Renal cortical epithelial cell (primary cell): ENCODE measurements at regions not wholly inside any gene's neighbourhood (a gene's known extent, or its start where the extent isn't known, plus 50 kb on each side); places are given as distances from the start of the nearest gene placed in this dataset.
"Not testable (repeated sequence)": the region's sequence is repeated elsewhere in the genome, so short reads cannot be mapped to it uniquely, and the experiment has no call there.

Source experiments
- DNase-seq: peaks from one replicate; pipeline ENCODE4 v3.0.0-alpha.2; 2011; ENCODE audit warnings: low read depth

DNA sequence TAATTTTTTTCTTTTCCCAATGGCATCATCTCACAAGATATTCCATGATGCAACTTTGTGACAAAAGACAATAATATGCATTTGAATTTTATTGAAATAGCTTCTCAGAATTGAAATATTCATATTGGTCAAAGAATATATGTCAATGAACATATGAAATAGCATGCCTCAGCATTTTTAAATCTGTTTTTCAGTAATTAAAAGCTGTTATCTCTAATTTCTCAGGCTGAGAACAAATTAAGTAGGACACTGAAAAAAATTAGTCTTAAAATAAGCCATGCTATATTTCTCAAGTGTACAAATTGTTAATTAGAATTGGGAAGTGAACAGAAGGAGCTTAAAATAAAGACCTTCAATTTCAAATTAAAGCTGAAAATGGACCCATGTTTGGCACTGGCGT is 570.1 kb downstream of the MFSD1 start:
- DNase-seq = no peak

DNA sequence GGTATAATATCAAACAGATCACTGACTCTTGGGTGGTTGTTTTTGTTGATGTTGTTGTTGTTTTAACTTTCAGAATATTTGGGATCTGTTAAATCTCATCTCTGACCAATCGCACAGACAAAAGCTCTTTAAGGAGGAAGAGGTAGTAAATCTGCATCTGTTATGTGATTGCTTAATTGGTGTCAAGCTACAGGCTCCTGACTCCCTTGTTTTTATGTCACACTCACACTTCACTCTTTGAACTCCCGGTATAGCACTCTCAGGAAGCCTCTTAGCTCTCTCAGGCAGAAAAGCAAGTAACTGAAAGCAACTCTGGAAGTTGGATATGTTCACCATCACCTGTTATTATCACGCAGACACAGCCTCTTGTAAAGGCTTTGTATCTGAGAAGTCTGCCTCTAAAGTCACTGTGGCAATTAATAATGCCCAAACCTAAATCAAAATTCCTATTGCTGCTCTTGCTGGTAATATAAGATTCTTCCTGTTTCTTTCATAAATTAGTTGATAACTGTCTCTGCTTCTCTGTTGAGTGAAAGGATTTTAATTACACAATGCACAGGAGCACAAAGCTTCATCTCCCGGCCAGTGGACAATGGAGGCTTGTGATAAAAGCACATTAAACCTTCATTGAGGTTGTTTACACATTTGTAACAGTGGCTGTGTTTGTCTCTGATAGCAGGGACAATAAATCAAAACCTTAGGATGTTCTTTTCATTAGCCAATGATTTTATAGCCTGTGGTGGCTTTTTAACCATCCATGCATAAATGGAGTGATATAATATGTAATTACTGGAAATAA is 576.7 kb downstream of the MFSD1 start:
- DNase-seq = no peak

DNA sequence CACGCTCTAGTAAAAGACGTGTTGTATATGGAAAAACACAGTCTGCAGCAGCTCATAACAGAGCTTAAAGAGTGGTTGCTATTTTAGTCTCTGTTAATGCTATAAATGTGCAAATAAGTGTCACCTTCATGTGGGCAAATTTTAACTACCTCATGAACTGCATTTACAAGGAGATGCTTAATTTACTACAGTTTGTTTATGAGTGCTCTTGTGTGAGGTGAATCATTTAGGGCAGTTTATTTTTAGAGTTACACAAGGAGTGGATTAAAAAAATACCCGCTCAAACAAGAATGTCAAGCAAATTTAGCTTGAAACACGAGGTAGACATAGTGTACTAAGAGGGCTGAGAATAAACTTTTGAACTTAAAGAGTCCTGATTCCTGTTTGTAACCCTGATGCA is 579.0 kb downstream of the MFSD1 start:
- DNase-seq = peak; percentile 42

DNA sequence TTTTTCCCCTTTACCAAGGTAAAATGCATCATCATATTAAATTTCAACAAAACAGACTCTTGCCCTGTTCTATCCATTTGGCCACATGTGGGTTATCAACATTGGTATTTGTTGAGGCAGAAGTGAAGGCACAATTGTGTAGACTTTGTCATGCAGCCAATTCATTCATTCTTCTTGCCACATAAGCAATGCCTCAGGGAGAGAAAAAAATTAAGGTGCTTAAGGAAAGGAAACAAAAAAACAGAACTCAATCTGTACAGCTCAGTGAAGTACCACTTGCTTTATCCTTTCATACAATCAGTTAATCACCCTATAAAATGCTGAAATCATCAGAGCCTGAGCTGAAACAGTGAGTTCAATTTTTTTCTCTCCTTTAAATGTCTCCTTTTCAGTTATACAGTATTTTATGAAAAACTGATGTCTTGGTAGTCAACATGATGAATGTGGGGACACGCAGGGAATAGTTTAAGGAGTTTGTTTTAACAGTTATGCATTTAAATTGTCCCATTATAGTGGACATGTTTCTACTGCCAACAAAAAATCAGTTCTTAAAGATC is 588.9 kb downstream of the MFSD1 start:
- no peak for DNase-seq

DNA sequence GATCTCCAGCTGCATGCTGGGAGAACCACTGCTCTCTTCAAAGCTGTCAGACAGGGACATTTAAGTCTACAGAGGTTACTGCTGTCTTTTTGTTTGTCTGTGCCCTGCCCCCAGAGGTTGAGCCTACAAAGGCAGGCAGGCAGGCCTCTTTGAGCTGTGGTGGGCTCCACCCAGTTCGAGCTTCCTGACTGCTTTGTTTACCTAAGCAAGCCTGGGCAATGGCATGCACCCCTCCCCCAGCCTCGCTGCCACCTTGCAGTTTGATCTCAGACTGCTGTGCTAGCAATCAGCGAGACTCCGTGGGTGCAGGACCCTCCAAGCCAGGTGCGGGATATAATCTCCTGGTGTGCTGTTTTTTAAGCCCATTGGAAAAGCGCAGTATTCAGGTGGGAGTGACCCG is 591.0 kb upstream of the IL12A start:
- not testable (repeated sequence) for DNase-seq

DNA sequence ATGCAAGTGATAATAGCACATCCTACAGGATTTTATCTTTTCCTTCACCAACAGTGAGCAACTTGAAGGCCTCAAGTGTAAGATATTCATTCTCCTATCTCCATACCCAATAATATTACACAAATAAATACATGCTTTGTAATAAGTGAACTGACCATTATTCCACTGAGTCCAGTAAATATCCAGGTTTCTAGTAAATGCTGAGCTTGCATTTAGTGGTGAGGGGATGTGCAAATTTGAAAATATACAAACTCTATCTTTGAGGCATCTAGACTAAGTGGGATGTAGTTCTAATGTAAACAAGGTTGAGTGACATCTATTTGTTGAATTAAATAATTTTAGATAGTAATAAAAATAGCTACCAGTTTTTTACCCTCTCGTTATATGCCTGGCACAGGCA is 587.6 kb upstream of the IL12A start:
- no peak for DNase-seq

DNA sequence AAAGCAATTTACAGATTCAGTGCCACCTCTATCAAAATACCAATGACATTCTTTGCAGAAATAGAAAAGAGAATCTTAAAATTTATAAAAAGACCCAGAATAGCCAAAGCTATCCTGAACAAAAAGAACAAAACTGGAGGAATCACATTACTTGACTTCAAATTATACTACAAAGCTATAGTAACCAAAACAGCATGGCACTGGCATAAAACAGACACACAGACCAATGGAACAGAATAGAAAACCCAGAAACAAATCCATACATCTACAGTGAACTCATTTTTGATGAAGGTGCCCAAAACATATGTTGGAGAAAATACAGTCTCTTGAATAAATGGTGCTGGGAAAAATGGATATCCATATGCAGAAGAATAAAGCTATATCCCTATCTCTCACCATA is 578.9 kb upstream of the IL12A start:
- not testable (repeated sequence) for DNase-seq

DNA sequence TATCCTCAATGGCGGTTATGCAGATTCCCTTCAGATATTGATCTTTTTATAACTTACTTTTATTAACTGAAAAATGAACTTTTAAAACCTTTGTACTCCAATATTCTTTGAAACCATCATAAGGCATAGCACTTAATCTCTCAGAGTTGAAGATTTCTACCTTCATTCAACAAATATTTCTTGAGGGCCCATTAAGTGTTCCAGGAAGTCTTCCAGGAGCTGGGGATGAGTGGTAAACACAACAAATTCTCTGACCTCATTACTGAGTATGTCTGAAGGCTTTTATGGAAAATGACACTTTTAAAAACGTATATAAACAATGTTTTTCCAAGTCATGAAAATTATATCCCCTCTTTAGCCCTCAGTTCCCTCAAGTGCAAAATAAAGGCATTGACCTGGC is 575.3 kb upstream of the IL12A start:
- no peak for DNase-seq

DNA sequence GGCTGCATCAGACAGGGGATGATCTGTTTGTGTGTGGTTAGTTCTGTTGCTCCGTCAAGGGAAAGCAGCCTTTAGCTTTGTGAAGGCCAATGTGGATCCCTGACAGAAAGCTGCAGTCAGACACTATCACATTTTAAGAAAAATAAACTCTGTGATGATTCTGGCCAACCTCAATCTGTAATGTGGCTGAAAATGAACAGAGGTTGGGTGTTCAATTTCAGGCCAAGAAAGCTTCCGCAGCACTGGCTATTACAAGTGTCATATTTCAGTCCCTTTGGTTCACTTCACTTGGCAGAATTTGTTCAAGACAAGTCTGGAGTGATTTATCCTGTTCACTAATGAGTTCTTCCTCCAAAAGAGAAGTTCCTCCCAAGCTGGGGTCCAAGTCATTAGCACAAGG is 571.8 kb upstream of the IL12A start:
- DNase-seq = peak; percentile 2

DNA sequence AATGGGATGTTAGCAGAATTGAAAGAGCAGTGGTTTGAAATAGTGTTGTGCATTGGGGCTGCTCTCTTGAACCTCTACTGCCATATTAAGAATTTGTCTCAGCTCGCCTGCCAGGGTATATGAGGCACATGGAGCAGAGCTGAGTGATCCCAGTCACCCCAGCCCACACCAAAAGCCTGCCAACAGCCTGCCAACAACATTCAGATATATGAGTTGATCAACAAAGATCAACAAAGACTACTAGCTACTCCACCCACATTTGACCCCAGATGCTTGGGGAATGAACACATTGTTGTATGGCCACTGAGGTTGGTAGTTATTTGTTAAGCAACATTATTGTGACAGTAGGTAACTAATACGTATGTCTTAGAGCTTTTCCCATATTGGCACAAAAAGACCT is 570.9 kb upstream of the IL12A start:
- DNase-seq = peak; percentile 27

DNA sequence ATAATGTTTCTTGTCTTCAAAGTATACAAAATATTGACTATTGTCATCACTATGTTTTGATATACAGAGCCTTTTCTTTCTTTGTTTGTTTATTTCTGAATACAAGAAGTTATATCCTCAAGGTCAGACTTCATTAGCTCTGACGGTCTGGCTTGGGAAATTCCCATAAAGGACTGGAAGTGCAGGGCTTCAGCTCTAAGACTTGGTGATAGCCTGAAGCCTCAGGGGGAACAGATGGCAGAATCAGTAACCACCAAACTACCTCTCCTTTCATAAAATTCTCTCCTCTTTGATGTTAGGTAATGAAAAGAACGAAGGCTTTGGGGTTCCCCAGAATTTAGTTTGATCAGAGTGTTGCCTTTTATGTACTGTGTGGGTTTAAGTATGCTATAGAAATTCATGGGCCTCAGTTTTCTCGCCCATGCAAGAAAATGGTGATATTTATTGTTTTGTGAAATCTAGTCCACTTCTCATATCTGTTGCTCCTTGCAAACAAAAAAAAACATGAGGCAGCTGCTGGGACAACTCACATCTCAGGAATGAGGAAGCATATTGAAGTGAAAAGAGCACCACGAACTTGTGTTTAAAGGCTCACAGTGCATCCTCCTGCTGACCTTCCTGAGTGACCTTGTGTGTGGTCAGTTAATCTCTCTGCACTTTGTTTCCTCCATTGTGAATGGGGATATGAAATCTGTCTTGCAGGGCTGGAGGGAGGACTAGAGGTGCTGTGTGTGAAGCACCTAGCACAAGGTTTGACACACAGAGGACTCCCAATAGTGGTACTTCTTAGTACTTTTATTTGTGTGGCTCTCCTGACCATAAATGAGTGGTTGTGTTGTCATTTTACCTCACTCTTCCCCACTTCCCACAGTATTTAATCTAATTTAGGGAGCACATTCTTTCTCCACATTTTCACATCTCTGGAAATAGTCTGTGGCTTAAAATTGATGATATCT is 569.8 kb upstream of the IL12A start:
- peak; percentile 76 for DNase-seq

DNA sequence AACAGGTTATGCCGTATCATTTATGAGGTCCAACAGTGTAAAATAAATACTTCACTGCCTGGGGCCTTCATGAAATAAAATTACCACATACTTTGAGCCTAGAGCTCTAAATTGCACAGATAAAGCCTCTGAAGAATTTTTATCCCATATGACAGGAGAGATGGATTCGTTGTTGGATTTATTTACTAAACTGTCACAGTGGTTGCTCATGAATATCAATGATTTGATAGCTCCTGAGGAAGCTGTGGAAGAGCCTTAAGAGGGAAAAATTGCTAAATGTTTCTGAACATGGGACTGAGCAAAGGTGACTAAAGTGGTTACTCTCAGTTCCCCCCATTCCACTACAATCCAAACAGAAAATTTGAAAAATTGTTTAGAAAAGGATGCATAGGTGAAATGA is 558.9 kb upstream of the IL12A start:
- no peak for DNase-seq

DNA sequence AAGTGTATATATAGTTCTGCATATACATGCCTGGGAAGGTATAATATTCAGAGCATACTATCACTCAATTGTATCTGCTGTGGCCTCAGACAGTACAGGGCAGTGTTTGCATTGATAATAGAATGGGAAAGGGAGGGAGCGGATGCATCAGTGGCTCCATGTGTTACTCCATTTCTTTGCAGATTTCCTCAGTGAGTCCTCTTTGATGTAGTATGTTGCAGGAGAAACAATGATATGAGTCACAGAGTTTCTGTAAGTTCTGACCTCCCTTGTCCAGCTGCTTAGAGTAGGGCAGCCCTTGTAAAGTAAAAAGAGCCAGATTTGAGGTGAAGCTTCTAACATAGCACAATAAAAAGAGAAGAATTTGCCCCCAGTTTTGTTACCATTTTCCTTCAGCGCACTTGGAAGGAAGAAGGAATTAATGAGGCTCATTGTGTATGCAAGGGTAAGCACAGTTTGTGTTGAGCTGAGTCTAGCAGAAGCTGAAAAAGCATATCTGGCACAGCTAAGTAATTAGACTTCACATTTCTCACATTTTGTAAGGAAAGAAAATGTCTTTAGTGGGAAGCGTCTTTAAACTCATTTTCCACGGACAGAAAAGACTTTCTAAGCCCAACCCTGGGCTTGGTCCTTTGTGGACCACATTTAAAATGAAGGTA is 555.8 kb upstream of the IL12A start:
- peak; percentile 74 for DNase-seq

DNA sequence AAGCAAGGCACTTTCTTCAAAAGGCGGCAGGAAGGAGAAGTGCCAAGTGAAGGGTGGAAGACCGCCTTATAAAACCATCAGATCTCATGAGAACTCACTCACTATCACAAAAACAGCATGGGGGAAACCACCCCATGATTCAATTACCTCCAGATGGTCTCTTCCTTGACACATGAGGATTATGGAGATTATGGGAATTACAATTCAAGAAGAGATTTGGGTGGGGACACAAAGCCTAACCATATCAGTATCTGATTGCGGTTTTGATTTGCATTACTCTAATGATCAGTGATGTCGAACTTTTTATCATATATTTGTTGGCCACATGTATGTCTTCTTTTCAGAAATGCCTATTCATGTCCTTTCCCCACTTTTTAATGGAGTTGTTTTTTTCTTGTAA is 549.3 kb upstream of the IL12A start:
- DNase-seq = no peak

DNA sequence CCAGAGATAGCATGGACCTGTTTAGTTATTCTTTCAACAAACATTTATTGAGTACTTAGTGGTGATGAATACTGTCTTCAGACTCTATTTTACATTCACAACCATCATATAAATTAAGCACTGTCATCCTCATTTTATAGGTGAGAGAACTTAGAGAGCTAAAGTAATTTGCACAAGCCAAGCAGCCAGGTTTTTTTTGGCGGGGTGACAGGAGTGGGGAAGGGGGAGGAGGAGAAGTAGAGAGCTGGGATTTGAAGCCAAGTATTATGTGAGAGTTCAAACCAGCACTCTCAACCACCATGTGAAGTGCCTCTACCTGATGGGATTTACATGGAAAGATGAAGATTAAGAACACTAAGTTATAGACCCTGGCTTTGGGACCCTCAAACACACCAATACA is 547.4 kb upstream of the IL12A start:
- DNase-seq = no peak

DNA sequence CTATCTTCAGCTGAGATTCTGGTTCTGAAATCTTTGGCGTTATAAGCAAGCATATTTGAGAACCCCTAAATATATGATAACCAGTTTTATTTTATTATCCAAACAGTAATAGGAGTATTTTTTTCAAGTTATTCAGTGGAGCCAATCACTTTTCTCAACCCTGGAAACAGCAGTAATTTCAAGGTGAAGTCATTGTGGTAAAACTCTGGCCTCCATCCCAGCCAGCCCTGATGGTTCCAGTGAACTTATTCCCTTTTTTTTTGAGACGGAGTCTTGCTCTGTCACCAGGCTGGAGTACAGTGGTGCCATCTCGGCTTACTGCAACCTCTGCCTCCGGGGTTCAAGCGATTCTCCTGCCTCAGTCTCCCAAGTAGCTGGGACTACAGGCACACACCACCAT is 545.4 kb upstream of the IL12A start:
- DNase-seq = no peak

DNA sequence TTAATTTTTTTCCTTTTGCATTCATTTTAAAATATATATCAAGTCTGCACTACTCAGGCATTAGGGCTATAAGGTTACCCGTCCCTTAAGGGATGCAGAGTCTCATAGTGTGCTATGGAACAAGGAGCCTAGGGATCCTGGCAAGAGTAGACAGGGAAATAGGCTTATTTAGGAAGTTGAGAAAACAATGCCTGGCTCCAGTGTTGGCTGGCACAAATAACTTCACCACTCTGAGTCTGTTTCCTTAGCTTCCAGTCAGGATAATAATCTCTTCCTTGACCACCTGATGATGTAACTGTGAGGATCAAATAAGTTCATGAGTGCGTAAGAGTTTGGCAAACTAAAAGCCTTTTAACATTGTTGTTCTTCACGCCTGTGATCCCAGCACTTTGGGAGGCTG is 540.8 kb upstream of the IL12A start:
- no peak for DNase-seq

DNA sequence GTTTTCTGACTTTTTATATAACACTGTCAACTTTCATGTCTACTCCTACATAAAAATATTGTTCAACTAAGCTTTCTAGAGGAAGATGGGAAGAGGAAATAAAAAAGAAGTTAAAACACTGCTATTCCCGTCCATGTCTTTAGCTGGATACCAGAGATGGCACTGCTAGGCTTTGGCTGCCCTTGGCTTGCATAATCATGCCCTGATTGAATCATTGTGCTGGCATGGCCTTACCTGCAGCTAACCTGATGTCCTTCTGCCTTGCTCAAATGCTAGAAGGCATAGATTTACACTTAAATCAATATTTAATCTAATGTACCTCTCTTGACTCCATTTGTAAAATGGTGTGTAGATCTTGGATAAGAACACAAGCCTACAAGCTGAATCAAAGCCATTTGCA is 539.7 kb upstream of the IL12A start:
- no peak for DNase-seq

DNA sequence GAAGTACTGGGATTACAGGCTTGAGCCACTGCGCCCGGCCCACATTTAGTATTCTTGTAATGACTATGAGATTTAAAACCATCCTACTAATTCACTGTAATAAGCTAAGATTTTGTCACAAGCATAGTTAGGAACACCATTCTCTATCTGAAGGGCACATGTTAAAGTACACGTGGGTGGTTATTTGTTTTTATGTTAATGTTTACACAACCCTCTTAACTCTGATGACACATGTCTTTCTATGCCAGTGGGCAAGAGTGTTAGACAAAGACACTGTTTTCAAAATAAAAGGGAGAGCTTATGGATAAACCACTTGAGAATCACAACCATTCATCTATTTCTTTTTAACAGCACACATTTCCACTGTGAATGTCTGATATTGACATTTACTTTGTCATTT is 537.6 kb upstream of the IL12A start:
- DNase-seq = peak; percentile 71

DNA sequence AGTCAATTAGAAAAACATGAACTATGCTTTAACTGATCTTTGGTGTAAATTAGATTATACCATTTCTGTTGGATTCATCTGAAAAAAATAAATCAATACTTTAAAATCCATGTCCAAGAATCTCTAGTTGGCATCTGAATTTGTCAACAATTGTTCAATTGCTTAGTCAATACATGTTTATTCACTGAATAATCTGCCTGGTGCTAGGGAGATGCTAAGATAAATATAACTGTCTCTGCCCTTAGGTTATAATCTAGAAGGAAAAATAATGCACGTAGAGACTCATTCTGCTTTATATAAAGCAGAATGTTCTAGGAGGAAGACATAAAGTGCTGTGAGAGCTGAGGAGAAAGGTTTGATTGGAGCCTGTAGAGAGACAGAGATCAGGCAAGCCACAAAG is 537.2 kb upstream of the IL12A start:
- DNase-seq = no peak

DNA sequence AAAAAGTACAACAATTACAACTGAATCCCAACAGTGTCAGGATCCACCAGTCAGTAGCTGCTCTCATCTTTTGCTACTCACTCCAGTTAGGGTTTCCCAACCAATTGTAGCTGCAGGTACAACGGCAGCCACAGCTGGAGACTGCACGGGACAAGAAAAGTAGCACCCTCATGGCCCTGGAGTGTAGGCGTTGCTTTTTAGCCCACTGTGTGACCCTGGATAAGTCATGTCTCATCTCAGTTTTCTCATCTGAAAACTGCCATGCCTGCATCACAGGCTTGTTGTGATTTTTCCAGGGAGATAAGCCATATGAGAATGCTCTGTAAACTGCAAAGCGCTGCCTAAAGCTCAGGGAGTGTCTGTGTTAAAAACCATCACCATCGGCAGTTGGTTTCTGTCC is 535.6 kb upstream of the IL12A start:
- DNase-seq = no peak

DNA sequence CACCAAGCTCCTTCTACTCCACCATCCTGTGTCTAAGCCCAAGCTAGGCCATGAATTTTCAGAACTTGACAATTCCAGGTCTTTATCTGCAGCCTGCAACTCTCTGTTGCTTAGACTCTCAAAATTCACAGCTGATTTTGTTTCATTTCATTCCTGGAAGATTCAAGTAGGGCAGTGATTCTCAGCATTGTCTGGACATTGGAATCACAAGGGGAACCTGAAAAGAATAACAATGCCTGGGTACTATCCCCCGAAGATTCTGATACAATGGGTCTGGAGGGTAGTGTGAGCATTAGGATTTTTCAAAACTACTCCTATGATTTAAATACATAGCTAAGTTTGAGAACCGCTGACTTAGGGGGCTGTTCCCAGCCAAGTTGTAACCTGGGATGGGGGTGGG is 534.7 kb upstream of the IL12A start:
- no peak for DNase-seq
